WTC11 (cell line): ENCODE measurements at regions not wholly inside any gene's neighbourhood (a gene's known extent, or its start where the extent isn't known, plus 50 kb on each side); places are given as distances from the start of the nearest gene placed in this dataset.

ENCODE experiments used
- ATAC-seq: fragments of 200-7000 bp; cut with Tn5 transposase; 2 replicates; pipeline ENCODE4 v1.10.0; 2021; ENCODE audit warnings: mild to moderate bottlenecking, moderate library complexity
- CTCF ChIA-PET: fragments of 300-600 bp; sonication (Branson Sonifier 250); formaldehyde crosslinking; loops from one replicate; lab custom pipeline; 2021; ENCODE audit warnings: antibody characterized with exemption; lab: Charles Lee
- POLR2A ChIA-PET: fragments of 350-600 bp; sonication (Branson Sonifier 250); formaldehyde crosslinking; loops from one replicate; lab custom pipeline; 2021; ENCODE audit warnings: antibody characterized with exemption; lab: Charles Lee
- DNase-seq: peaks from one replicate; pipeline ENCODE4 v3.0.0; 2021; ENCODE audit warnings: low spot score
- H3K27ac Mint-ChIP-seq: 2 replicates; pipeline ENCODE4 v1.8.0; 2021; ENCODE audit warnings: mixed read lengths
- H3K27me3 Mint-ChIP-seq: 2 replicates; pipeline ENCODE4 v1.8.0; 2021; ENCODE audit warnings: low read depth, mild to moderate bottlenecking, moderate library complexity, mixed read lengths
- H3K36me3 Mint-ChIP-seq: 2 replicates; pipeline ENCODE4 v1.8.0; 2021; ENCODE audit warnings: mixed read lengths
- H3K4me1 Mint-ChIP-seq: 2 replicates; pipeline ENCODE4 v1.8.0; 2022; ENCODE audit warnings: mixed read lengths
- H3K4me3 Mint-ChIP-seq: 2 replicates; pipeline ENCODE4 v1.8.0; 2021; ENCODE audit warnings: mild to moderate bottlenecking, moderate library complexity, mixed read lengths
- H3K9me3 Mint-ChIP-seq: 2 replicates; pipeline ENCODE4 v1.8.0; 2021; ENCODE audit warnings: mixed read lengths
- ELF4 ChIP-seq: sonication (generic); formaldehyde crosslinking; IDR thresholded peaks from 2 replicates; pipeline ENCODE4 v1.8.1; 2022; ENCODE audit warnings: low read depth, mild to moderate bottlenecking, moderate library complexity, missing genetic modification reagents
- ESRRA ChIP-seq: sonication (generic); formaldehyde crosslinking; IDR thresholded peaks from 2 replicates; pipeline ENCODE4 v1.8.1; 2022; ENCODE audit warnings: mild to moderate bottlenecking, missing genetic modification reagents, borderline replicate concordance
- FOXP1 ChIP-seq: sonication (generic); formaldehyde crosslinking; IDR thresholded peaks from 2 replicates; pipeline ENCODE4 v1.8.0; 2022; ENCODE audit warnings: missing genetic modification reagents, mild to moderate bottlenecking, moderate library complexity, borderline replicate concordance
- MXD4 ChIP-seq: fragments of 250-450 bp; sonication (Bioruptor Pico); IDR thresholded peaks from 2 replicates; pipeline ENCODE4 v1.8.0; 2021; ENCODE audit warnings: mild to moderate bottlenecking, moderate library complexity, borderline replicate concordance
- NFYB ChIP-seq: sonication (generic); formaldehyde crosslinking; conservative IDR thresholded peaks from 2 replicates; pipeline ENCODE4 v1.8.0; 2022; ENCODE audit warnings: low read depth, missing genetic modification reagents
- NR3C1 ChIP-seq: sonication (generic); formaldehyde crosslinking; conservative IDR thresholded peaks from 2 replicates; pipeline ENCODE4 v1.8.1; 2023; ENCODE audit warnings: low read depth, mild to moderate bottlenecking, missing genetic modification reagents
- OVOL2 ChIP-seq: fragments of 250-450 bp; sonication (Bioruptor Pico); IDR thresholded peaks from 2 replicates; pipeline ENCODE4 v1.9.0; 2021; ENCODE audit warnings: mild to moderate bottlenecking, borderline replicate concordance
- ZNF263 ChIP-seq: sonication (generic); formaldehyde crosslinking; IDR thresholded peaks from 2 replicates; pipeline ENCODE4 v1.8.1; 2022; ENCODE audit warnings: low read depth, mild to moderate bottlenecking, moderate library complexity, missing genetic modification reagents
- TF ChIP-seq, protein P1 (sequence below): fragments of 250-450 bp; sonication (Bioruptor Pico); IDR thresholded peaks from 2 replicates; pipeline ENCODE4 v1.9.0; 2021; ENCODE audit warnings: mild to moderate bottlenecking
- TF ChIP-seq, protein P2 (sequence below): sonication (generic); formaldehyde crosslinking; IDR thresholded peaks from 2 replicates; pipeline ENCODE4 v1.8.0; 2023; ENCODE audit warnings: missing genetic modification reagents, mild to moderate bottlenecking, borderline replicate concordance
- TF ChIP-seq, protein P3 (sequence below): sonication (generic); formaldehyde crosslinking; IDR thresholded peaks from 2 replicates; pipeline ENCODE4 v1.8.0; 2022; ENCODE audit warnings: mild to moderate bottlenecking, missing genetic modification reagents
- TF ChIP-seq, protein P4 (sequence below): sonication (generic); formaldehyde crosslinking; IDR thresholded peaks from 2 replicates; pipeline ENCODE4 v1.8.1; 2023; ENCODE audit warnings: mild to moderate bottlenecking, moderate library complexity, missing genetic modification reagents
- TF ChIP-seq, protein P5 (sequence below): sonication (generic); formaldehyde crosslinking; IDR thresholded peaks from 2 replicates; pipeline ENCODE4 v1.8.0; 2022; ENCODE audit warnings: mild to moderate bottlenecking, missing genetic modification reagents
- TF ChIP-seq, protein P6 (sequence below): fragments of 250-450 bp; sonication (Bioruptor Pico); IDR thresholded peaks from 2 replicates; pipeline ENCODE4 v1.8.0; 2021; ENCODE audit warnings: mild to moderate bottlenecking
- TF ChIP-seq, protein P7 (sequence below): sonication (generic); formaldehyde crosslinking; IDR thresholded peaks from 2 replicates; pipeline ENCODE4 v1.8.1; 2022; ENCODE audit warnings: mild to moderate bottlenecking, moderate library complexity, missing genetic modification reagents
- TF ChIP-seq, protein P8 (sequence below): sonication (generic); formaldehyde crosslinking; IDR thresholded peaks from 2 replicates; pipeline ENCODE4 v1.8.1; 2023; ENCODE audit warnings: mild to moderate bottlenecking, missing genetic modification reagents

DNA sequence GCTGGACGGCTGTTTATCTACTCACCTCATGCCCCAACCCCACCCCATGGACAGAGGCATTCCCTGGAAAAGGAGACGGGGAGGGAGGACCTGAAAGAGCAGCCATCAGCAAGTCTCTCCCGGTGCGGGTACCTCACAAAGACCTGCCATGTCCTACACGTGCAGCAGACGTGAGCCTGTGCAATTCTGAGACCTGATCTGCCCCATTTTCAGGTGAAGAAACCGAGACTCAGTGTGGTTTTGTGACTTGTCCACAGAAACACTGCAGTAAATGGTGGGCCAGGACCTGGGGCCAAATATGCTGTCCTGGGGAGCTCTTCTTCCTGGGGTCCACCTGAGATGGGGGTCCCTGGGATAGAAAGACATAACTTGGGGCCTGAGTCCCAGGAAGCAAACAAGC lies 137.0 kb upstream of the LINGO1 start:
- TF ChIP-seq, protein P1, sequence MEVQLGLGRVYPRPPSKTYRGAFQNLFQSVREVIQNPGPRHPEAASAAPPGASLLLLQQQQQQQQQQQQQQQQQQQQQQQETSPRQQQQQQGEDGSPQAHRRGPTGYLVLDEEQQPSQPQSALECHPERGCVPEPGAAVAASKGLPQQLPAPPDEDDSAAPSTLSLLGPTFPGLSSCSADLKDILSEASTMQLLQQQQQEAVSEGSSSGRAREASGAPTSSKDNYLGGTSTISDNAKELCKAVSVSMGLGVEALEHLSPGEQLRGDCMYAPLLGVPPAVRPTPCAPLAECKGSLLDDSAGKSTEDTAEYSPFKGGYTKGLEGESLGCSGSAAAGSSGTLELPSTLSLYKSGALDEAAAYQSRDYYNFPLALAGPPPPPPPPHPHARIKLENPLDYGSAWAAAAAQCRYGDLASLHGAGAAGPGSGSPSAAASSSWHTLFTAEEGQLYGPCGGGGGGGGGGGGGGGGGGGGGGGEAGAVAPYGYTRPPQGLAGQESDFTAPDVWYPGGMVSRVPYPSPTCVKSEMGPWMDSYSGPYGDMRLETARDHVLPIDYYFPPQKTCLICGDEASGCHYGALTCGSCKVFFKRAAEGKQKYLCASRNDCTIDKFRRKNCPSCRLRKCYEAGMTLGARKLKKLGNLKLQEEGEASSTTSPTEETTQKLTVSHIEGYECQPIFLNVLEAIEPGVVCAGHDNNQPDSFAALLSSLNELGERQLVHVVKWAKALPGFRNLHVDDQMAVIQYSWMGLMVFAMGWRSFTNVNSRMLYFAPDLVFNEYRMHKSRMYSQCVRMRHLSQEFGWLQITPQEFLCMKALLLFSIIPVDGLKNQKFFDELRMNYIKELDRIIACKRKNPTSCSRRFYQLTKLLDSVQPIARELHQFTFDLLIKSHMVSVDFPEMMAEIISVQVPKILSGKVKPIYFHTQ (CRISPR knock-in tag) = no peak
- TF ChIP-seq ZNF263 (CRISPR knock-in tag) (no peak), ESRRA (CRISPR knock-in tag) (no peak), MXD4 (CRISPR knock-in tag) (no peak), ELF4 (CRISPR knock-in tag) (no peak), FOXP1 (CRISPR knock-in tag) (no peak), NR3C1 (CRISPR knock-in tag) (no peak), OVOL2 (no peak), NFYB (no peak)
- TF ChIP-seq, protein P2, sequence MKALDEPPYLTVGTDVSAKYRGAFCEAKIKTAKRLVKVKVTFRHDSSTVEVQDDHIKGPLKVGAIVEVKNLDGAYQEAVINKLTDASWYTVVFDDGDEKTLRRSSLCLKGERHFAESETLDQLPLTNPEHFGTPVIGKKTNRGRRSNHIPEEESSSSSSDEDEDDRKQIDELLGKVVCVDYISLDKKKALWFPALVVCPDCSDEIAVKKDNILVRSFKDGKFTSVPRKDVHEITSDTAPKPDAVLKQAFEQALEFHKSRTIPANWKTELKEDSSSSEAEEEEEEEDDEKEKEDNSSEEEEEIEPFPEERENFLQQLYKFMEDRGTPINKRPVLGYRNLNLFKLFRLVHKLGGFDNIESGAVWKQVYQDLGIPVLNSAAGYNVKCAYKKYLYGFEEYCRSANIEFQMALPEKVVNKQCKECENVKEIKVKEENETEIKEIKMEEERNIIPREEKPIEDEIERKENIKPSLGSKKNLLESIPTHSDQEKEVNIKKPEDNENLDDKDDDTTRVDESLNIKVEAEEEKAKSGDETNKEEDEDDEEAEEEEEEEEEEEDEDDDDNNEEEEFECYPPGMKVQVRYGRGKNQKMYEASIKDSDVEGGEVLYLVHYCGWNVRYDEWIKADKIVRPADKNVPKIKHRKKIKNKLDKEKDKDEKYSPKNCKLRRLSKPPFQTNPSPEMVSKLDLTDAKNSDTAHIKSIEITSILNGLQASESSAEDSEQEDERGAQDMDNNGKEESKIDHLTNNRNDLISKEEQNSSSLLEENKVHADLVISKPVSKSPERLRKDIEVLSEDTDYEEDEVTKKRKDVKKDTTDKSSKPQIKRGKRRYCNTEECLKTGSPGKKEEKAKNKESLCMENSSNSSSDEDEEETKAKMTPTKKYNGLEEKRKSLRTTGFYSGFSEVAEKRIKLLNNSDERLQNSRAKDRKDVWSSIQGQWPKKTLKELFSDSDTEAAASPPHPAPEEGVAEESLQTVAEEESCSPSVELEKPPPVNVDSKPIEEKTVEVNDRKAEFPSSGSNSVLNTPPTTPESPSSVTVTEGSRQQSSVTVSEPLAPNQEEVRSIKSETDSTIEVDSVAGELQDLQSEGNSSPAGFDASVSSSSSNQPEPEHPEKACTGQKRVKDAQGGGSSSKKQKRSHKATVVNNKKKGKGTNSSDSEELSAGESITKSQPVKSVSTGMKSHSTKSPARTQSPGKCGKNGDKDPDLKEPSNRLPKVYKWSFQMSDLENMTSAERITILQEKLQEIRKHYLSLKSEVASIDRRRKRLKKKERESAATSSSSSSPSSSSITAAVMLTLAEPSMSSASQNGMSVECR = no peak
- TF ChIP-seq, protein P3, sequence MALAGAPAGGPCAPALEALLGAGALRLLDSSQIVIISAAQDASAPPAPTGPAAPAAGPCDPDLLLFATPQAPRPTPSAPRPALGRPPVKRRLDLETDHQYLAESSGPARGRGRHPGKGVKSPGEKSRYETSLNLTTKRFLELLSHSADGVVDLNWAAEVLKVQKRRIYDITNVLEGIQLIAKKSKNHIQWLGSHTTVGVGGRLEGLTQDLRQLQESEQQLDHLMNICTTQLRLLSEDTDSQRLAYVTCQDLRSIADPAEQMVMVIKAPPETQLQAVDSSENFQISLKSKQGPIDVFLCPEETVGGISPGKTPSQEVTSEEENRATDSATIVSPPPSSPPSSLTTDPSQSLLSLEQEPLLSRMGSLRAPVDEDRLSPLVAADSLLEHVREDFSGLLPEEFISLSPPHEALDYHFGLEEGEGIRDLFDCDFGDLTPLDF (CRISPR knock-in tag) = no peak
- TF ChIP-seq, protein P4, sequence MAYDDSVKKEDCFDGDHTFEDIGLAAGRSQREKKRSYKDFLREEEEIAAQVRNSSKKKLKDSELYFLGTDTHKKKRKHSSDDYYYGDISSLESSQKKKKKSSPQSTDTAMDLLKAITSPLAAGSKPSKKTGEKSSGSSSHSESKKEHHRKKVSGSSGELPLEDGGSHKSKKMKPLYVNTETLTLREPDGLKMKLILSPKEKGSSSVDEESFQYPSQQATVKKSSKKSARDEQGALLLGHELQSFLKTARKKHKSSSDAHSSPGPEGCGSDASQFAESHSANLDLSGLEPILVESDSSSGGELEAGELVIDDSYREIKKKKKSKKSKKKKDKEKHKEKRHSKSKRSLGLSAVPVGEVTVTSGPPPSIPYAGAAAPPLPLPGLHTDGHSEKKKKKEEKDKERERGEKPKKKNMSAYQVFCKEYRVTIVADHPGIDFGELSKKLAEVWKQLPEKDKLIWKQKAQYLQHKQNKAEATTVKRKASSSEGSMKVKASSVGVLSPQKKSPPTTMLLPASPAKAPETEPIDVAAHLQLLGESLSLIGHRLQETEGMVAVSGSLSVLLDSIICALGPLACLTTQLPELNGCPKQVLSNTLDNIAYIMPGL (CRISPR knock-in tag) = no peak
- TF ChIP-seq, protein P5, sequence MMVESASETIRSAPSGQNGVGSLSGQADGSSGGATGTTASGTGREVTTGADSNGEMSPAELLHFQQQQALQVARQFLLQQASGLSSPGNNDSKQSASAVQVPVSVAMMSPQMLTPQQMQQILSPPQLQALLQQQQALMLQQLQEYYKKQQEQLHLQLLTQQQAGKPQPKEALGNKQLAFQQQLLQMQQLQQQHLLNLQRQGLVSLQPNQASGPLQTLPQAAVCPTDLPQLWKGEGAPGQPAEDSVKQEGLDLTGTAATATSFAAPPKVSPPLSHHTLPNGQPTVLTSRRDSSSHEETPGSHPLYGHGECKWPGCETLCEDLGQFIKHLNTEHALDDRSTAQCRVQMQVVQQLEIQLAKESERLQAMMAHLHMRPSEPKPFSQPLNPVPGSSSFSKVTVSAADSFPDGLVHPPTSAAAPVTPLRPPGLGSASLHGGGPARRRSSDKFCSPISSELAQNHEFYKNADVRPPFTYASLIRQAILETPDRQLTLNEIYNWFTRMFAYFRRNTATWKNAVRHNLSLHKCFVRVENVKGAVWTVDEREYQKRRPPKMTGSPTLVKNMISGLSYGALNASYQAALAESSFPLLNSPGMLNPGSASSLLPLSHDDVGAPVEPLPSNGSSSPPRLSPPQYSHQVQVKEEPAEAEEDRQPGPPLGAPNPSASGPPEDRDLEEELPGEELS (CRISPR knock-in tag) = no peak
- TF ChIP-seq, protein P6, sequence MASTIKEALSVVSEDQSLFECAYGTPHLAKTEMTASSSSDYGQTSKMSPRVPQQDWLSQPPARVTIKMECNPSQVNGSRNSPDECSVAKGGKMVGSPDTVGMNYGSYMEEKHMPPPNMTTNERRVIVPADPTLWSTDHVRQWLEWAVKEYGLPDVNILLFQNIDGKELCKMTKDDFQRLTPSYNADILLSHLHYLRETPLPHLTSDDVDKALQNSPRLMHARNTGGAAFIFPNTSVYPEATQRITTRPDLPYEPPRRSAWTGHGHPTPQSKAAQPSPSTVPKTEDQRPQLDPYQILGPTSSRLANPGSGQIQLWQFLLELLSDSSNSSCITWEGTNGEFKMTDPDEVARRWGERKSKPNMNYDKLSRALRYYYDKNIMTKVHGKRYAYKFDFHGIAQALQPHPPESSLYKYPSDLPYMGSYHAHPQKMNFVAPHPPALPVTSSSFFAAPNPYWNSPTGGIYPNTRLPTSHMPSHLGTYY (CRISPR knock-in tag) = no peak
- TF ChIP-seq, protein P7, sequence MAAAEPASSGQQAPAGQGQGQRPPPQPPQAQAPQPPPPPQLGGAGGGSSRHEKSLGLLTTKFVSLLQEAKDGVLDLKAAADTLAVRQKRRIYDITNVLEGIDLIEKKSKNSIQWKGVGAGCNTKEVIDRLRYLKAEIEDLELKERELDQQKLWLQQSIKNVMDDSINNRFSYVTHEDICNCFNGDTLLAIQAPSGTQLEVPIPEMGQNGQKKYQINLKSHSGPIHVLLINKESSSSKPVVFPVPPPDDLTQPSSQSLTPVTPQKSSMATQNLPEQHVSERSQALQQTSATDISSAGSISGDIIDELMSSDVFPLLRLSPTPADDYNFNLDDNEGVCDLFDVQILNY = no peak
- TF ChIP-seq, protein P8, sequence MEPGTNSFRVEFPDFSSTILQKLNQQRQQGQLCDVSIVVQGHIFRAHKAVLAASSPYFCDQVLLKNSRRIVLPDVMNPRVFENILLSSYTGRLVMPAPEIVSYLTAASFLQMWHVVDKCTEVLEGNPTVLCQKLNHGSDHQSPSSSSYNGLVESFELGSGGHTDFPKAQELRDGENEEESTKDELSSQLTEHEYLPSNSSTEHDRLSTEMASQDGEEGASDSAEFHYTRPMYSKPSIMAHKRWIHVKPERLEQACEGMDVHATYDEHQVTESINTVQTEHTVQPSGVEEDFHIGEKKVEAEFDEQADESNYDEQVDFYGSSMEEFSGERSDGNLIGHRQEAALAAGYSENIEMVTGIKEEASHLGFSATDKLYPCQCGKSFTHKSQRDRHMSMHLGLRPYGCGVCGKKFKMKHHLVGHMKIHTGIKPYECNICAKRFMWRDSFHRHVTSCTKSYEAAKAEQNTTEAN (CRISPR knock-in tag) = no peak
- DNase-seq = no peak
- Mint-ChIP-seq H3K9me3 (no peaks in the 10 kb centered on the region), H3K4me3 (no peak overlapping the region), H3K27me3 (no peaks in the 10 kb centered on the region), H3K36me3 (no peaks in the 10 kb centered on the region), H3K27ac (no peak overlapping the region), H3K4me1 (peaks cover 18% of the 10 kb centered on the region)
- ChIA-PET POLR2A (interaction anchor here (0.7 kb wide), 1 partner anchor 35 kb away, joined by 7 read pairs; no protein-coding TSS in a partner anchor), CTCF (interaction anchor here (0.9 to 2.3 kb wide), 4 partner anchors 15 to 147 kb away, joined by 3 to 15 read pairs (median 4); partner anchors contain the start of gene LINGO1)
- ATAC-seq = no peak
